Activated CD4-positive, alpha-beta T cell treated with anti-CD3 and anti-CD28 coated beads, Interleukin-10, Interleukin-2, amounts not matched to agents 100 ng/mL and 50 ng/mL, durations not matched to agents 16 hours and 8 hours (primary cell): ENCODE measurements at regions not wholly inside any gene's neighbourhood (a gene's known extent, or its start where the extent isn't known, plus 50 kb on each side); places are given as distances from the start of the nearest gene placed in this dataset.

Experiments used
- DNase-seq: peaks from one replicate; pipeline ENCODE4 v3.0.0-alpha.2; 2020

DNA sequence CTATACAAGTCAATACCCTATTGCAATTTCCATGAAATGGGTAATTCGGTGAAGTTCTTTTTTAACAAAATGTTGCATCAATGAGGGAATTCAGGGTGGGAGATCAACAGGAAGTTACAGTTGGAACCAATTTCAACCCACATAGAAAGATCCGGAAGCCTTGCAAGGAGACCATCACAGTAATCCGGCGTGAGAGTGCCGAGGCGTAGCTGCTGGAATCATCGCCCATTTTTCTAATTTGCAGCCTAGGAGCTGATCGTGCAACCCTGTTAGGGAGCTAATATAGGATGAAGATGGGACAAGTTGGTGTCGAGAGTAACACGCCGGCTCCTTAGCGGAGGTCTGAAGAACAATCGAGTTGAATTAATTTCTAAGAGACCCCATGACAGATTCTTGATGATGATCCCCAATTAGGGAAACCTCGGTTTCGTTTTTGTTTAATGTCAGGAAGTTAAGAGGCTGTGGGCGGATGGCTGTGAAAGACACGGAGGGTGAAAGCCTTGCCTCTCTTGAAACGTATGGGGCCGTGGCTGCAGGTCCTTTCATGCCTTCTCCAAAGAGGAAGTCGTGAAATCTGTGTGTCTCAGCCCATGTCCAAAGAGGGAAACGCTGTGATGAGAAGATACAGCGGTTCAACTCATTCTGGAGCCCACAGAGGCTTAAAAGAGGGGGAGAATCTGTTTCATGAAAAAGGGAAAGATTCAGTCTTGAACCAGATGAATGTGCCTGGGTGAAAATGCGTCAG, 51.2 kb upstream of the CARD11 start:
- peak; percentile 68 for DNase-seq

DNA sequence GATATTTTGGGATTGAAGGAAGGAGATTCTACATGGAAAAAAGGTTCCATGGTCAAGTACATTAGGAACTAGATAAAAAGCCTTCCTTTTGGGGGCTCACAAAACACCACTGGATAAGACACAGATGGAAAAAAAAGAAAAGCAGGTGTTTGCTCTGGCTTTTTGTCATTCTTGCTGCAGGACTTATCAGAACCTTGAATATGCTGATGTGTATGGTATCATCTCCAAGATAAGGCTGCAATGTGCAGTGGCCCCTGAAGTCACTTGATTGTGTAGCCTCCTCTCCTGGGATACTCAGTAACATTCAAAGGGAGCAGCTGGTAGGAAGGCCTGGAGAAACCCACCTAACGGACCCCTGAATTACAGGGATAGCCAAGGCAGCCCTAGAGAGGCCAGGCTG, 54.1 kb upstream of the CARD11 start:
- DNase-seq = no peak

DNA sequence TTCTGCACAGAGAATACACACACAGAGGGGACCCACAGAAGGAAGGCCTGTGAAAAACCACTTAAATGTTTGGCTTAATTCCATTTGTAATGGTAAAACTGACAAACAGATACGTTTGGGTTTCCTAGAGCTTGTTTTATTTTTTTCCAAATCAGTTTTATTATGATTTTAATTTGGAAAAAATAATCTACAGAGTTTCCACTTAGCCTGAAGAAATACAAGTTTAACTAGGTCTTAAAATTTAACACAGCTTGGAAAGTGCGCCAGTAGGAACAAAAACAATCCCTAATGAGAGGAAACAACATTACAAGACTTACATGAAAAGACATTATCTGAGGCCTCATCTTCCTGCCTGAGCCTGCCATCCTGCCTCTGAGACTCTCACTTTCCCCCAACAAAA, 58.5 kb upstream of the CARD11 start:
- no peak for DNase-seq

DNA sequence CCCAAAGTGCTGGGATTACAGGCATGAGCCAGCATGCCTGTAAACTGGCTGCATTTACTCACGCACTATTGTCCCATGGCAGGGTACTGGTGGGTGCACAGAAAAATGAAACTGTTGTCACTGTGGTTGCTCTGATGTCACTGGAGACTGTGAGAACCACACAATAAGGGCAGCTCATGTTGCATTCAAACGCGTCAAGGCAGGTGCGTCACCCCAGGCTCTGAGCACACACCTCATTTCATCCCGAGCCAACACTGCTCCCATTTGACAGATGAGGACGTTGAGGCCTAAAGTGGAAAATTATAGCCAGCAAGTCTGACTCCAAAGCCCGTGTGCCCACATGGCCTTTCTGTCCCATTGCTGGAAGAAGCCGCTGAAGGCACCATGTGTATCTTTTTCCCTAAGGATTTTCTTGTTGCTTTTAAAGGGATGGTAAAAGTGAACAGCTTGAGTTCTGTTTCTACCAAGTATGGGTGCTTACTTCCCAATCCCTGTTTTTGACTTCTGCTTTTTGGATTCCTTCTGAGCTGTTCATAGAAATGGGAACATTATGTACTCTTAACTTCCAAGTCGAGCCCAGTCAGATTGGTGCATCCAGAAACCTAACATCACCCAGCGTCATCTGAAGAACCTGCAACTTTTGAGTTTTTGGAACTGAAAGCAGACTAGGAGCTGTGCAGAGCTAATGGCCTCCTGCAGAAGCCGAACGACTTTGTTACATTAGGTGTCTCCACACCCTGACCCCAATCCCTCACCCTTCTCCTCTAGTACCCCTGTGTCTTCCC, 60.1 kb upstream of the CARD11 start:
- DNase-seq = peak; percentile 46

DNA sequence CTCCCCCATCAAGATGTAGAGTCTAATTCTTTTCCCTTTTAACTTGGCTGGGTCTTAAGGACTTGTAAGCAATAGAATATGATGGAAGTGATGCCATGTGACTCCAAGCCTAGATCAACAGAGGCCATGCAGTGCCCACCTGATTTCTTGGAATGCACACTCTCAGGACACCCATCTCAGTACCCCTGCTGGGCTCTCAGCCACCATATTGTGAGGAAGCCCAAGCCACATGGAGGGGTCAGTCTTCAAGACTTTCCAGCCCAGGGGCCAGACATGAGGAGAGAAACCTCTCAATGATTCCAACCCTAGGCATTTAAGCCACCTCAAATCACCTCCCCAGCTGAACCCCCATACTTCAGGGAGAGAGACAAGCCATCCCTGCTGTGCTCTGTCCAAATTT, 62.2 kb upstream of the CARD11 start:
- no peak for DNase-seq

DNA sequence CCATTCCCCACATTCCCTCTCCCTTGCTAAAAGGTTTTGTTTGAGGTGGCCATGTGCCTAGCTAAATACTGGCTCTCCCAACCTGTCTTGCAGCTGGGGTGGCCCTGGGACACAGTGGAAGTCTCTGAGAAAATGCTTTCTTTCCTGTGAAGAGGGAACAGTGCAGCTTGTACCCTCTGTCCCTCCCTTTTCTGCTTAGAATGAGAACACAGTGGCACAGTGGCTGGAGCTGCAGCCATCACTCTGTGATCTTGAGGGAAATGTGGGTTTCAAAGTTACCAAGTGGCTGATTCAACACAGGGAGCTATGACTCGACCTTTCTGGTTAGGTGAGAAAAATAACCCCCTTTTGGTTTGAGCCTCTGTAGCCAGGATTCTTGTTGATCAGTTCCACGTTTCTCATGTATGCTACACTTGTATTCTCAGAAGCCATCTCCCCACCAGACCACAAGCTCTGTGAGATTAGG, 62.7 kb upstream of the CARD11 start:
- DNase-seq = peak; percentile 94

DNA sequence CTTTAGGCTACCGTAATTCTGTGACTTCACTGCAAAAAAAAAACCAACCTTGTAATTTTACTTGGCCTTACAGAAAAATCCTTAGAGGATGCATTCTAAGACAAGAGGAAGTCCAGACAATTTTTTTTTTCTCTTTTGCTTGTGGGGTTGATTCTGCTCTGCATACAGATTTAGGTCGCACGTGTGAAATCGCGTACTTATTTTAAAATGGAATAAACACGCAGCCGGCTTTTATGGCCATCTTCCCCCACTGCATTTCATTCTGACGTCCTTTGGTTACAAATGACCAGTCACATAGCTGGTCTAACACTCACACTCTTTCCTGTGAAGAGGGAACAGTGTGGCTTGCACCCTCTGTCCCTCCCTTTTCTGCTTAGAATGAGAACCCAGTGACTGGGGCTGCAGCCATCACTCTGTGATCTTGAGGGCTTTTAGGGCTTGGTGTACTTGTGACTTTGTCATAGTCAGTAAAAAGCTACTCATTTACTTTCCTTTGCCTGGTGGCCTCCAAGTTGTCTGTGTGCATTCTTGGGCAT, 63.6 kb upstream of the CARD11 start:
- no peak for DNase-seq

DNA sequence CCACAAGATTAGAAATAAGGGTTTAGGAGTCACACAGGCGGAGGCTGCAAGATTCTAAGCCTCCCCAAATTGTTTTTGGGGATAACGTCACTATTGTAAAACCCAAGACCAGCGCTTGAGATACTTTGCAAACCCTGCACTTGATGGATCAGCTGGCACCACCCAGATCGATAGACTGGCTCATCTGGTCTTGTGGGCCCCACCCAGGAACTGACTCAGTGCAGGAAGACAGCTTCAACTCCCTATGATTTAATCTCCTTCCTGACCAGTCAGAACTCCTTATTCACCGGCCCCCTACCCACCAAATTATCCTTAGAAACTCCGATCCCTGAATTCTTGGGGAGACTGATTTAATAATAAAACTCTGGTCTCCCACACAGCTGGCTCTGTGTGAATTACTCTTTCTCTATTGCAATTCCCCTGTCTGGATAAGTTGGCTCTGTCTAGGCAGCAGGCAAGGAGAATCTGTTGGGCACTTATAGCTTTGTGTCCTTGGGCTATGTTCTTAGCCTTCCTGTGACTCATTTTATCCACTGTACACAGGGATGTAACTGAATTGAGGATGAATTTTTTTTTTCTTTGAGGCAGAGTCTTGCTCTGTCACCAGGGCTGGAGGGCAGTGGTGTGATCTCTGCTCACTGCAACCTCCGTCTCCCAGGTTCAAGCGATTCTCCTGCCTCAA, 64.4 kb upstream of the CARD11 start:
- peak; percentile 69 for DNase-seq

DNA sequence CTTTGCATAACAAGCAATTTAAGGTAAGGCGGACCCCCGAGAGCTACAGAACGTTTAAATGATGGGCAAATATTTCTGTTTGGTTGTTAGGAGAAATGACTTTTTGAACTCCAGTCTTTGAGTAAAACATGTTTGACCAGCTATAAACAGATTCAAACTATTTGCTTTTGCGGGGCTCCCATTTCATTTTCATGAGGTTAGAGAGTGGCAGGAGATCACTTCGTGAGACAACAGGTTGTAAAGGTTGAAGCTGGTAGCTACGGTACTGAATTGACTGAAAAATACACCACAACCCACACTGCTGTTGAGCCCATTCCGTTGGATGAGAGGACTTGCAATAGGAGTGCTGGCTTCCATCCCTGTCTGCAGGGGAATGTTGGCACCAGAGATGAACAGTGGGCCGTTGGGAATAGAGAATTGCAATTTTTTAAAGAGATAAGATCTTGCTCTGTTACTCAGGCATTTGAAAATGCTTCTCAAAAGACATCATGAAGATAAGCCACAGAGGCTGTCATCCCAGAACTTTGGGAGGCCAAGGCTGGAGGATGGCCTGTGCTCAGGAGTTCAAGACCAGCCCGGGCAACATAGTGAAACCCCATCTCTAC, 65.7 kb upstream of the CARD11 start:
- DNase-seq = no peak

DNA sequence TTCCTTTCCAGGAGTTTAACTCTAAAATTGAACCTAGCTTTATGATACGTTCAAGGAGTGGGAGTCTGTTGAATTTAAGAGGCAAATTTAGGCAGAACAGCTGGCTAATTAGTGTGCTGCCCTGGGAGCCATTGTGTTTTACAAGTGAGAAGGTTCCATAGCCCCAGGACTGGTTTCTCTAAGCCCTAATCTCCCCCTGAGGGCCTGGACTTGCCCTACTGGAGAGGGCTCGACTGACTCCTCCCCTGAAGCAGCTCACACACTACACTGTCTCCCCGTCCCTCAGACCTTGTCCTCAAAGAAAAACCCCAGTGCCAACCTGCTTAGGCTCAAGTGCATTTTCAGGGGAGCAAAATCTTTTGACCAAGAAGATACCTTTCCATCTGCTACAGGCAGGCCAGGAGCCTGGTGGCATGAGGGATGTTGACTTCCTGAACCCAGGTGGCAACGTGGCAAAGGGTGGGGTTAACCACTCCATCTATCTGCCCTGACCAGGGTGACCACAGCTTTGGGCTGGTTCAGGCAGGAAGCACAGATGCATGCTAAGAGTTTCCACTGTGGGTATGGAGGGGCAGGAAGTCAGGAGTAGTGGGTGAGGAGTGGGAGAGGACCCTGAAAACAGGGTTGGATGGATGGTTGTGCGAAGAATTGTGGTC, 68.9 kb upstream of the CARD11 start:
- peak; percentile 81 for DNase-seq

DNA sequence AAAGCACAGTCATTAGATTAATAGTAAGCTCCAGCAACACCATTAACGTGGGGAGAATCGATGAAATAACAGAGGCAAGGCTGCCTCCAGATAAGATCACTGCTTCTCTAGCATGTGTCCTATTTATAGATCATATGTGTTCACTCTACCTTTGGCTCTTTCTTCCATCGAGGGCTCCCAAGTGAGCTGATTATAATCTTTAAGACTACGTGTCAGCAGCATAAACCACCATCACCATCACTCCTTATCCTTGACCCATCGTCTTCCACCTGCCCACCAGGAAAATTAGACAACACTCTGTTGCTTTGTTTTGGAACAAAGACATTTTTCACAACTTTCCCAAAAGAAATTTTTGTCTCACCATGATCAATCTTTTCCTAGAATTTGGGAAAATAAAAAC, 71.2 kb upstream of the CARD11 start:
- DNase-seq = no peak

DNA sequence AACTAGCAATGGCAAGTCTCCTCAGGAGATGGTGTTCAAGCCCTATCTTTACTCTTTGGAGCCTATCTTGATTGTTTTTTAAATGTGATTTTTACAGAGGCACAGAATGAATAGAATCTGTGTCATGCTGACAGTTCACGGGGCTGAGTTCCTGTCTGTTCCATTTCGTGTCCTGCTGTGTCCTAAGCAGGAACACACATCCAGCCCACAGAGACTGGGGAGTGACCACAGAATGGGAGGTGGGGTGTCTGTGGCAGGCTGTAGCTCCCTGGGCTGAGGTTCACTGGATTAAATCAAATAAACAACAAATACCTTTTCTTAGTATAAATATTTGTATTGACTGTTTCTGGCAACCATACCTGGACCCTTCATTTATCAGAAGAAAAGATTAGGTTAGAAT, 73.4 kb upstream of the CARD11 start:
- no peak for DNase-seq

DNA sequence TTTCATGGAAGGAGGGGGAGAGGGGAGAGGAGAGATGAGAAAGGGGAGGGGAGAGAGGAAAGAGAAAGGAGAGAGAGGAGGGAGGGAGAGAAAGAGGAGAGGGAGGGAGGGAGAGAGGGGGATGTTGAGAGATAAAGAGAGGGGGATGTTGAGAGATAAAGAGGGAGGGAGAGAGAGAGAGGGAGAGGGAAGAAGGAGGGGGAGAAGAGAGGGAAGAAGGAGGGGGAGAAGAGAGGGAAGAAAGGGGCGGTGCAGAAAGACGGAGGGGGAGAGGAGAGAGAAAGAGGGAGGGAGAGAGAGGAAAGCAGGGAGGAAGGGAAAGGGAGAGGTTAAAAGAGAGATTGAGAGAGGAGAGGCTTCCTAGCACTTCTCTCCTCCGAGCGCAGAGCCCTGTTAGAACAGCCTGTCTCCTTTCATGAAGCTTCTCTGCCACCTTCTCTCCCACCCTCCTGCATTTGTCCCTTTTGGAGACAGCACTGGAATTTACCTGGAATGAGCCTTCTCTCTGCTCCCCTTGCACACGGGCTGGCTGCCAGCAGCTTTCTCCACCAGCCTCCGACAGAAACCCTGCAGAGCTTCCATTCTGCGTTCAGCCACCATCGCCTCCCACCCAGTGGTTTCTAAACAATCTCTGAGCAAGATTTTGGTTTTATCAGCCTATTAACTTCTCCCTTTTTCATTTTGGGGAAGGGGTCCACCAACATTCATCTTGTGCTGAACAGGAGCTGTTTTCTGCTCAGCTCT, 74.0 kb upstream of the CARD11 start:
- DNase-seq = peak; percentile 32

DNA sequence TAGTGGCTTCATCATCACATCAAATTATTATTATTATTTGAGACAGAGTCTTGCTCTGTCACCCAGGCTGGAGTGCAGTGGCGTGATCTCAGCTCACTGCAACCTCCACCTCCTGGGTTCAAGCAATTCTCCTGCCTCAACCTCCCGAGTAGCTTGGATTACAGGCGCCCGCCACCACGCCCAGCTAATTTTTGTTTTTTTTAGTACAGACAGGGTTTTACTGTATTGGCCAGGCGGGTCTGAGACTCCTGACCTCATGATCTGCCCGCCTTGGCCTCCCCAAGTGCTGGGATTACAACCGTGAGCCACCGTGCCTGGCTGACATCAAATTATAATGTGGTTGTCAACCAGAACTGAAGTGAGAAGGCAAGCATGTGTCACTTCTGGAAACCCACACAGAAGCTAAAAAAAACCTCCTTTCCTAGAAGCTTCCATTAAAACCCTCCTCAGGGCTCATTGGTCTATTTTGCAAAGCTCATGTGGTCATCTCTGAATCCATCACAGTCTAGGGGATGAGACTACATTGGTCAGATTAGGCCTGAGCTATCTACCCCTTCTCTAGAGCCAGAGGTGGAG, 75.8 kb upstream of the CARD11 start:
- DNase-seq = peak; percentile 23

DNA sequence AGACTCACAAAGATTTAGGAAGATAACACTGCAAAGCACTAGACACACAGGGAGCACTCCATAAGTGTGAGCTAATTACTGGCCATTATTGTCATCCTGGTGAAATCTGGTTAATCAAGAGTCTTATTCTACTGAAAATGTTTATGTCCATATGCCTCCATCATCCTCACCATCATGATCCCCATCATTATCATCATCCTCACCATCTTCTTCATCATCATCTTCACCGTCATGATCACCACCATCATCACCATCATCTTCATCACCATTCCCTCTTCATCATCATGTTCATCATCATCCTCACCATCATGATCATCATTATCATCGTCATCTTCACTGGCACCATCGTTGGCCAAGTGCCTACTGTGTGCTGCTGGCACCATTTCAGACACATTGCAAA, 76.3 kb upstream of the CARD11 start:
- DNase-seq = no peak

DNA sequence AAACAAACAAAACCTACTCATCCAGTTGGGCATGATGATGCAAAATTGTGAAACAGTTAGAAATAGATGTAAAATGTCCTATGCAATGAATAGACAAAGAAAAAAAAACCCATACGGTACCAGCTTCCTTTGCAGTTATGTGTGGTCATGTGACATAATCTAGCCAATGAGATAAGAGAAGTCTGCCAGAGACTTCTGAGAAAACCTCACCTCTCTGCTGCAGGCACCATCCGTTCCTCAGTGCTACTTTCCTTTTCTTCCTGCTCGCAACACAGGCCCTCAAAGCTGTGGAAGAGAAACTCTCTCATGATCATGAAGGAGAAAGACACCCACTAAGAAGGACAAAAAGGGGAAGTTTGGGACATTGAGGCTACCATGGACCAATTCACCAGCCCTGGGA, 76.8 kb upstream of the CARD11 start:
- peak; percentile 39 for DNase-seq

DNA sequence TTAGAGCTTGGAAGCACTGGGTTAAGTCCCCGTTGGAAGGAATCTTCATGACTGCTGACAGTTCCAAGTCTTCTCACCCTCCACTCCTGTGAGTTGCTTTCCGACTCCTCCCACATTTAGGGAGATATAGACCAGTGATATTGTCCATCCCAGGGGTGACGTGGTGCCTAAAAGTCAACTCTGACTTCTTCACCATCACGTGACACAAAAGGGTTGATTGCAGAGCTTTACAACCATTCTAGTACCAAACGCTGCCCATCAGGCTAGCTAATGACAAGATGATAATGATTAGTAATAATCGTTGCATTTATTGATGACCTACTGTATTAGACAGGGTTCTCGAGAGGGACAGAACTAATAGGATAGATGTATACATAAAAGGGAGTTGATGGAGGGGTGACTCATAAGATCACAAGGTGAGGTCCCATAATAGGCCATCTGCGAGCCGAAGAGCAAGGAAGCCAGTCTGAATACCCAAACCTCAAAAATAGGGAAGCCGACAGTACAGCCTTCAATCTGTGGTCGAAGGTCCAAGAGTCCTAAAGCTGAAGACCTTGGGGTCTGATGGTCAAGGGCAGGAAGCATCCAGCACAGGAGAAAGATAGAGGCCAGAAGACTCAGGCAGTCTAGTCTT, 85.3 kb upstream of the CARD11 start:
- no peak for DNase-seq

DNA sequence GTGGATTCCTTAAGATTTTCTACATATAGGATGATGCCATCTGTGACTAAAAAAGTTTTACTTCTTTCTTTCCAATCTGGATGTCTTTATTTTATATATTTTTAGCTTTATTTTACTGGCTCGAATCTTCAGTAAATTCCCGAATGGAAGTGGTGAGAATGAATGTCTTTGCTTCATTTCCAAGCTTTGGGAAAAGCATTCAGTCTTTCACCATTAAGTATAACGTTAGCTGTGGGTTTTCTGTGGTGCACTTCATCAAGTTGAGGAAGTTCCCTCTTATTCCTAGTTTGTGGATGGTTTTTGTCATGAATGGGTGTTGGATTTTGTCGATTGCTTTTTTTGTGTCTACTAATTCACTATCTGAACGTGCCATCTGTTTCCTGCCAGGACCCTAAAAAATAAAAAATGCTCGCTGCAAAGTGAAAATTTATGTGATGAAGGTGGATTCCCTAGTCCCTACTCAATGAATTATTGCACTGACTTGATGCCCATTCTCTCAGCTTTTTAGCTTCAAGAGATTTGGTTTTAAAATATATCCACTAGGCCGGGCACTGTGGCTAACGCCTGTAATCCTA, 90.2 kb upstream of the CARD11 start:
- no peak for DNase-seq

DNA sequence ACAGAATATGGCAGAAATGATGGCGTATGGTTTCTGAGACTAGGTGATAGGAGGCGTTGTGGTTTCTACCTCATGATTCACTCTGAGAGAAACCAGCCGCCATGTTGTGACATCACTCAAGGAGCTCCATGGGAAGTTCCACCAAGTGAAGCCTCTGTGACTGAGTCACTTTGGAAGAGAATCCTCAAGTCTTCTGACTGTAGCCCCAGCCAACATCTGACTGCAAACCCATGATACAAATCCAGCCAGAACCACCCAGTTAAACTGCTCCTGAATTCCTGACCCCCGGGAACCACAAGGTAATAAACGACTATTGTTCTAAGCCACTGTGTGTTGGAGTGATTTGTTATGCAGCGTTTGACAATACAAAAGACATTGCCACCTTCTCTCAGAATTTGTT, 91.1 kb upstream of the CARD11 start:
- DNase-seq = peak; percentile 47

DNA sequence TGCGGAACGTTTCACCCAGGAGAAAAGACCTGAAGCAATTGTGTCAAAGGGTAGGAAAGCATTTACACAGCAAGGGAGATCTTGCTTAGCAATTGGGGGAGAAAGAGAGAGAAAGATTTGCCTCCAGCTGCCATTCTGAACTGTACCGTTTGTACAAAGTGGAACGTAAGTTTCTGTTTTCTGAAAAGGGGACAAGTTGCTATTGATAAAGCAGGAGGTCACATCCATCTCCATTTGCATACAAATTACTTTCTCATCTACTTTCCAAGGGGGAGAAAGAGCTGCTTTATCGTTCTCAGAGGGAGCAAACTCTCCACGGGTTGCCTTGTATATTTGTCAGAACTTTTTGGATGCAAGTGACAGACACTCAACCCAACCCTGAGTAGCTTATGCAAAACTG, 92.0 kb upstream of the CARD11 start:
- DNase-seq = no peak

DNA sequence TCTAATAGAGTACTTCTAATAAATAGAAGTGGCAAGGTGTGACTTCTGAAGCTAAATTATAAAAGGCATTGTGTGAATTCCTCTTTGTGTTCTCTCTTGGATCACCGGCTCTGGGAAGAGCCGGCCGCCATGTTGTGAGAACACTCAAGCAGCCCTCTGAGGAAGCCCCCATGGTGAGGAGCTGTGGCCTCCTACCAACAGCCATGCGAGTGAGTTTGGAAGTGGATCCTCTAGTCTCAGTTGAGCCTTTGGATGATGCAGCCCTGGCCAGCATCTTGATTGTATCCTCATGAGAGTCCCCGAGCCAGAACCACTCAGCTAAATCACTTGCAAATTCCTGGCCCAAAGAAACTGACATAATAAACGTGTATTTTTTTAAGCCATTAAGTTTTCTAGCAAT, 94.5 kb upstream of the CARD11 start:
- DNase-seq = no peak
